ENCODE measurements at regions not wholly inside any gene's neighbourhood (a gene's known extent, or its start where the extent isn't known, plus 50 kb on each side); places are given as distances from the start of the nearest gene placed in this dataset.

GRCh38 chr3:115553796-115554486 is 69.4 kb upstream of the GAP43 start:
- DNase-seq (ENCODE audit: extremely low spot score, insufficient read length, low read depth), result no peak
- no peak for FAIRE-seq

GRCh38 chr3:115554487-115554807 is 68.9 kb upstream of the GAP43 start:
- no peak for DNase-seq (ENCODE audit: extremely low spot score, insufficient read length, low read depth)
- no peak for FAIRE-seq

- no peak for FAIRE-seq
- DNase-seq (ENCODE audit: extremely low spot score, insufficient read length, low read depth), result no peak
These were observed 60.6 kb upstream of the GAP43 start for GRCh38 chr3:115562636-115563267.

- DNase-seq (ENCODE audit: extremely low spot score, insufficient read length, low read depth), result no peak
- no peak for FAIRE-seq
These were observed 59.3 kb upstream of the GAP43 start for GRCh38 chr3:115563984-115564383.

DNA sequence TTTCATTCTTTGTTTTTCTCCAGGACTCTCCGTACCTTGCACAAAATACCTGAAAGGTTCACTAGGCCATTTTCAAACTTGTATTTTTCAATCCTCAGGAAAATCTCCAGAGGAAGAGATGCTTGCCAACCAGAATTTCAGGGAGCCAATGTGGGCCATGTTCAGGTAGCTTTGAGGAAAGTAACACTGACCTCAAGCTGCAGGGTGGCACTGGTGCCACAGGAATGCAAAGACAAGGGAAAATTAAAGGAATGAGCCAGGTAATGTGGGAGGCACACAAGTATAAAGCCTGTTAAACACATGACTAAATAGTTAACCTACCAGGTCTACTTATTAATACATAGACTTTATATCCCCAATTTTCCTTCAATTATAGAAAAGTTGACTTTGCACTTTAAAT is 51.9 kb upstream of the GAP43 start:
- FAIRE-seq (no peak), DNase-seq (ENCODE audit: extremely low spot score, insufficient read length, low read depth) (no peak)
